ENCODE measurements at regions not wholly inside any gene's neighbourhood (a gene's known extent, or its start where the extent isn't known, plus 50 kb on each side); places are given as distances from the start of the nearest gene placed in this dataset.

DNA sequence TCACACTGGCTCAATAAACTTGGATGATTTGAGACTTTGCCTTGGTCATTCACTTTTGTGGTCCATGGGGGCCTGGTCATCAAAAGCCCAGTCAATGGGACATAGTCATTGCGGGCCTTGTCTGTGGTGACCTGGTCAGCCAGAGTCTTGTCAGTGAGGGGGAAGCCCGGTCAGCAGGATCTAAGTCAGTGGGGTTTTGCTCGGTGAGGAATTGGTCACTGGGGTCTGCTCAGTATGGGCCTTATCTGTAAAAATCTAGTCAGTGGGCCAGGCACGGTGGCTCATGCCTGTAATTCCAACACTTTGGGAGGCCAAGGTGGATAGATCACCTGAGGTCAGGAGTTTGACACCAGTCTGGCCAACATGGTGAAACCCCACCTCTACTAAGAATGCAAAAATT lies 63.7 kb upstream of the TPM4 start:
- no peak for DNase-seq
- Histone ChIP-seq H3K9me3 (no peaks in the 10 kb centered on the region), H3K4me1 (ENCODE audit: low read depth) (no peaks in the 10 kb centered on the region), H3K36me3 (ENCODE audit: low read depth) (no peaks in the 10 kb centered on the region), H3K4me3 (no peak overlapping the region)
- TF ChIP-seq, protein P1, sequence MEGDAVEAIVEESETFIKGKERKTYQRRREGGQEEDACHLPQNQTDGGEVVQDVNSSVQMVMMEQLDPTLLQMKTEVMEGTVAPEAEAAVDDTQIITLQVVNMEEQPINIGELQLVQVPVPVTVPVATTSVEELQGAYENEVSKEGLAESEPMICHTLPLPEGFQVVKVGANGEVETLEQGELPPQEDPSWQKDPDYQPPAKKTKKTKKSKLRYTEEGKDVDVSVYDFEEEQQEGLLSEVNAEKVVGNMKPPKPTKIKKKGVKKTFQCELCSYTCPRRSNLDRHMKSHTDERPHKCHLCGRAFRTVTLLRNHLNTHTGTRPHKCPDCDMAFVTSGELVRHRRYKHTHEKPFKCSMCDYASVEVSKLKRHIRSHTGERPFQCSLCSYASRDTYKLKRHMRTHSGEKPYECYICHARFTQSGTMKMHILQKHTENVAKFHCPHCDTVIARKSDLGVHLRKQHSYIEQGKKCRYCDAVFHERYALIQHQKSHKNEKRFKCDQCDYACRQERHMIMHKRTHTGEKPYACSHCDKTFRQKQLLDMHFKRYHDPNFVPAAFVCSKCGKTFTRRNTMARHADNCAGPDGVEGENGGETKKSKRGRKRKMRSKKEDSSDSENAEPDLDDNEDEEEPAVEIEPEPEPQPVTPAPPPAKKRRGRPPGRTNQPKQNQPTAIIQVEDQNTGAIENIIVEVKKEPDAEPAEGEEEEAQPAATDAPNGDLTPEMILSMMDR (IDR thresholded peaks at IDR 0.05) = no peak
- ATAC-seq = no peak
- intact Hi-C loops (cut with DNase I, micrococcal nuclease) = no loop called here

DNA sequence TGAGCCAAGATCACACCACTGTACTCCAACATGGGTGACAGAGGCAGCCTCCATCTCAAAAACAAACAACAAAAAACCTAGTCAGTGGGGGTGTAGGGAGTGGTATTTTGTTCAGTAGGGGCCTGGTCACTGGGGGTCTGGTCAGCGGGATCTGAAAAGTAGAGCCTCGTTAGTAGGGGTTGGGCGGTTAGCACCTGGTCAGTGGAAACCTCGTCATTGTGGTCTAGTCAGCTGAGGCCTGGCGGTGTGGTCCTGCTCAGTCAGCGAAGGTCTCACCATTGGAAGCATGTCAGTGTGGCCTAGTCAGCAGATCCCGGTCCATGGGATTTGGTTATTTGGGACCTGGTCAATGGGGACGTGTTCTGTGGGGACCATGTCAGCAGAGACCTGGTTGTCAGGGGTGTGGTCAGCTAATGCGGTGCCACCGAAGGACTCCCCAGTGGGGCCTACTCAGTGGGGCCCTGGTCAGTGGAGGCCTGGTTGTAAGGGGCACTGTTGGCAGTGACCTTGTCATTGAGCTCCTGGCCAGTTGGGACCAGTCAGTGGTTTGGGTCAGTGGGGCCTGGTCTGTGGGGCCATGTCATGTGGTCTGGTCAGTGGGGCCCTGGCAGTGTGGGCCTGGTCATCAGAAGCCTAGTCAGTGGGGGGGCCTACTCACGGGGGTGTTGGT lies 63.0 kb upstream of the TPM4 start:
- H3K9me3 ChIP-seq = no peaks in the 10 kb centered on the region
- no peak for ATAC-seq
- intact Hi-C loops (cut with DNase I, micrococcal nuclease) = no loop called here

DNA sequence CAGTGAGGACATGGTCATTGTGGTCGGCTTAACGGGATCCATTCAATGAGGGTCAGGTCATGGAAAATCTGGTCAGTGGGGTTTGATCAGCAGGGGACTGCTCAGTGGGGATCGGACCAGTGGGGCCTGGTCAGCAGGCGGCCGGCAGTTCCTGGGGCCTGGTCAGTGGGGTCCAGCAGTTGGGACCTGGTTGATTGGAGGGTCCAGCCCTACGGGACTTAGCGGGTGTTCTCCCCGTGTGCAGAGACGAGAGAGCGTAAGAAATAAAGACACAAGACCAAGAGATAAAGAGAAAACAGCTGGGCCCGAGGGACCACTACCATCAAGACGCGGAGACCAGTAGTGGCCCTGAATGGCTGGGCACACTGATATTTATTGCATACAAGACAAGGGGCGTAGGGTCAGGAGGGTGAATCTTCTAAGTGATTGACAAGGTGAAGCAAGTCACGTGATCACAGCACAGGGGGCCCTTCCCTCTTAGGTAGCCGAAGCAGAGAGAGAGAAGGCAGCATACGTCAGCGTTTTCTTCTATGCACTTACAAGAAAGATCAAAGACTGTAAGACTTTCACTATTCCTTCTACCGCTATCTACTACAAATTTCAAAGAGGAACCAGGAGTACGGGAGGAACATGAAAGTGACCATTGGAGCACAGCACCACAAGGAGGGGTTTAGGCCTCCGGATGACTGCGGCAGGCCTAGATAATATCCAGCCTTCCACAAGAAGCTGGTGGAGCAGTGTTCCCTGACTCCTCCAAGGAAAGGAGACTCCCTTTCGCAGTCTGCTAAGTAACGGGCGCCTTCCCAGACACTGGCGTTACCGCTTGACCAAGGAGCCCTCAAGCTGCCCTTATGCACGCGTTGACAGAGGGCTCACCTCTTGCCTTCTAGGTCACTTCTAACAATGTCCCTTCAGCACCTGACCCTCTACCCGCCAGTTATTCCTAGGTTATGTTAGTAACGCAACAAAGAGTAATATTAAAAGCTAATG lies 62.1 kb upstream of the TPM4 start:
- no peak for DNase-seq
- H3K4me1 ChIP-seq (ENCODE audit: low read depth) = no peaks in the 10 kb centered on the region
- no peaks in the 10 kb centered on the region for H3K9me3 ChIP-seq
- no peak overlapping the region for H3K4me3 ChIP-seq
- H3K36me3 ChIP-seq (ENCODE audit: low read depth) = no peaks in the 10 kb centered on the region
- TF ChIP-seq, protein P1 (IDR thresholded peaks at IDR 0.05) = no peak
- no peak for ATAC-seq
- intact Hi-C loops (cut with DNase I, micrococcal nuclease) = no loop called here

More for the DNA sequence above, 63.0 kb upstream of the TPM4 start:
- no peaks in the 10 kb centered on the region for H3K4me1 ChIP-seq (ENCODE audit: low read depth)
- TF ChIP-seq, protein P1 (IDR thresholded peaks at IDR 0.05) = no peak
- no peaks in the 10 kb centered on the region for H3K36me3 ChIP-seq (ENCODE audit: low read depth)
- DNase-seq = no peak
- no peak overlapping the region for H3K4me3 ChIP-seq

DNA sequence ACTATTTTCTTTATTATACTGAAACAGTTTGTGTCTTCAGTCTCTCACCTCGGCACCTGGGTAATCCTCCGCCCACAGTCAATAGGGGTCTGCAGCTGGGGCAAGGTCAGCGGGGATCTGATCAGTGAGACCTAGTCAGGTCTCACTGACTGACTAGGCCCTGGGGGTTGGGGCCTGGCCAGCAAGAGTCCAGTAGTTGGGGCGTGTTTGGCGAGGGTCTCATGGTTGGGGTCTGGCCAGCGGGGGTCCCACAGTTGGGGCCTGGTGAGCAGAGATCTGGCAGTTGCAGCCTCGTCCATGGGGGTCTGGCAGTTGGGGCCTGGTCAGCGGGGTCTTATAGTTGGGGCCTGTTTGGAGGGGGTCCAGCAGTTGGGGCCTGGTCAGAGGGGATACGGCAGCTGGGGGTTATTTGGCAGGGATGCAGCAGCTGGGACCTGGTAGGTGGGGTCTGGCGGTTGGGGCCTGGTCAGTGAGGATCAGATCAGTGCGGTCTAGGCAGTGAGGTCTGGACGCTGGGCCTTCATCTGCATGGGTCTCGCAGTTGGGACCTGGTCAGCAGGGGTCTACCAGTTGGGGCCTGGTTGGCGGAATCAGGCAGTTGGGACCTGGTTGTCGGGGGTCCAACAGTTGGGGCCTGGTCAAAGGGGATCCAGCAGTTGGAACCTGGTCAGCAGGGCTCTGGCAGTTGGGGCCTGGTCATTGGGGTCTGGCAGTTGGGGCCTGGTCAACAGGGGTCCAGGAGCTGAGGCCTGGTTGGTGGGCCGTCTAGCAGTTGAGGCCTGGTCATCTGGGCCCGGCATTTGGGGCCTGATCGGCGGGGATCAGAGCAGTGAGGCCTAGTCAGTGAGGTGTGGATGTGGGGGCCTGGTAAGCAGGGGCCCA lies 61.1 kb upstream of the TPM4 start:
- Histone ChIP-seq H3K4me1 (ENCODE audit: low read depth) (no peaks in the 10 kb centered on the region), H3K4me3 (no peak overlapping the region), H3K36me3 (ENCODE audit: low read depth) (no peaks in the 10 kb centered on the region), H3K9me3 (no peaks in the 10 kb centered on the region)
- no peak for ATAC-seq
- TF ChIP-seq, protein P1 (IDR thresholded peaks at IDR 0.05) = no peak
- intact Hi-C loops (cut with DNase I, micrococcal nuclease) = no loop called here
- DNase-seq = no peak

DNA sequence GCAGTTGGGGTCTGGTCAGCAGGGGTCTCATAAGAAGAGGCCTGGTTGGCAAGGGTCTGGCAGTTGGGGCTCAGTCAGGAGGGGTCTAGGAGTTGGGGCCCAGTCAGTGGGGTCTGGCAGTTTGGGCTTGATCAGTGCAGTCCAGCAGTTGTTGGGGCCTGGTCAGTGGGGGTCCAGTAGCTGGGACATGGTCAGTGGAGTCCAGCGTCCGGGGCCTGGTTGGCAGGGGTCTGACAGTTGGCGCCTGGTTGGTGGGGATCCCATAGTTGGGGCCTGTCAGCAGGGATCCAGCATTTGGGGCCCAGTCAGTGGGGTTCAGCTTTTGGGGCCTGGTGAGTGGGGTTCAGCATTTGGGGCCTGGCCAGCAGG lies 60.5 kb upstream of the TPM4 start:
- intact Hi-C loops (cut with DNase I, micrococcal nuclease) = no loop called here
- ATAC-seq (no peak), DNase-seq (no peak)
- Histone ChIP-seq H3K9me3 (no peaks in the 10 kb centered on the region), H3K4me3 (no peak overlapping the region), H3K36me3 (ENCODE audit: low read depth) (no peaks in the 10 kb centered on the region), H3K4me1 (ENCODE audit: low read depth) (no peaks in the 10 kb centered on the region)
- TF ChIP-seq, protein P1 (IDR thresholded peaks at IDR 0.05) = no peak

Measured in mucosa of descending colon (tissue), 3 donors.